Astrocyte of the spinal cord (primary cell): ENCODE measurements at regions not wholly inside any gene's neighbourhood (a gene's known extent, or its start where the extent isn't known, plus 50 kb on each side); places are given as distances from the start of the nearest gene placed in this dataset.
A peak's percentile ranks its signal among the peaks of the same experiment; 100 is the strongest.

Experiments
- DNase-seq: peaks from one replicate; pipeline ENCODE4 v3.0.0; 2011; ENCODE audit warnings: low read depth, low spot score
- H3K4me3 ChIP-seq: 2 replicates; pipeline ENCODE4 v1.5.1; 2011; ENCODE audit warnings: low read depth, mild to moderate bottlenecking, low read length, moderate library complexity
- CTCF ChIP-seq: IDR thresholded peaks from 2 replicates; pipeline ENCODE4 v1.5.1; 2012; ENCODE audit warnings: low read depth, mild to moderate bottlenecking, low read length, inconsistent platforms
- in situ Hi-C: cut with HindIII; loops from 2 replicates; pipeline ENCODE4 v1.10.0; 2017; ENCODE audit warnings: low sequenced_read_pairs

GRCh38 chr4:155570661-155571060, 96.0 kb upstream of the GUCY1A1 start:
- H3K4me3 ChIP-seq: no peak overlapping the region
- in situ Hi-C loops: no loop called here
- DNase-seq: no peak
- TF ChIP-seq CTCF: no peak

- TF ChIP-seq CTCF: no peak
- peak; percentile 43 for DNase-seq
- no peak overlapping the region for H3K4me3 ChIP-seq
- in situ Hi-C loops: no loop called here
These were observed 96.6 kb upstream of the GUCY1A1 start for GRCh38 chr4:155569960-155570515.

GRCh38 chr4:155569471-155569870, 97.2 kb upstream of the GUCY1A1 start:
- in situ Hi-C loops: no loop called here
- no peak overlapping the region for H3K4me3 ChIP-seq
- TF ChIP-seq CTCF: no peak
- no peak for DNase-seq

- in situ Hi-C loops: no loop called here
- no peak for TF ChIP-seq CTCF
- no peak for DNase-seq
- no peak overlapping the region for H3K4me3 ChIP-seq
These were observed 97.9 kb upstream of the GUCY1A1 start for GRCh38 chr4:155568641-155569220.

- DNase-seq: no peak
- no peak overlapping the region for H3K4me3 ChIP-seq
- no peak for TF ChIP-seq CTCF
- in situ Hi-C loops: no loop called here
These were observed 100.3 kb upstream of the GUCY1A1 start for GRCh38 chr4:155566354-155566753.

- no peak overlapping the region for H3K4me3 ChIP-seq
- DNase-seq: no peak
- in situ Hi-C loops: no loop called here
- TF ChIP-seq CTCF: no peak
These were observed 100.9 kb upstream of the GUCY1A1 start for GRCh38 chr4:155565776-155566175.
